Ascending aorta (tissue), 2 donors: ENCODE measurements at regions not wholly inside any gene's neighbourhood (a gene's known extent, or its start where the extent isn't known, plus 50 kb on each side); places are given as distances from the start of the nearest gene placed in this dataset.

Experiments used
- DNase-seq, 2 donors: peaks; one replicate each; pipeline ENCODE4 v3.0.0-alpha.2; 2019; ENCODE audit warnings: low spot score in 2 of 2
- H3K27ac ChIP-seq, 2 donors: fragments of 200-600 bp; sonication (generic); one replicate each; pipeline ENCODE4 v1.5.1; 2016 to 2017; ENCODE audit warnings: mild to moderate bottlenecking in 1 of 2
- H3K27me3 ChIP-seq: fragments of 200-600 bp; sonication (generic); one replicate; pipeline ENCODE4 v1.5.1; 2017
- H3K36me3 ChIP-seq, 2 donors: fragments of 200-600 bp; sonication (generic); one replicate each; pipeline ENCODE4 v1.5.1; 2016
- H3K4me1 ChIP-seq, 2 donors: fragments of 200-600 bp; sonication (generic); one replicate each; pipeline ENCODE4 v1.5.1; 2016 to 2017; ENCODE audit warnings: mild to moderate bottlenecking in 1 of 2
- H3K4me3 ChIP-seq, 2 donors: fragments of 200-600 bp; sonication (generic); one replicate each; pipeline ENCODE4 v1.5.1; 2016 to 2017; ENCODE audit warnings: mild to moderate bottlenecking in 1 of 2
- H3K9me3 ChIP-seq, 2 donors: fragments of 200-600 bp; sonication (generic); one replicate each; pipeline ENCODE4 v1.5.1; 2016
- intact Hi-C: fragments of 100-400 bp; cut with DNase I; formaldehyde crosslinking; loops from one replicate; pipeline ENCODE4 v1.15.1; 2023
- TF ChIP-seq, protein P1 (sequence below), 3 experiments: fragments of 200-600 bp in 2 of 3; fragments of 450-650 bp in 1 of 3; sonication (generic) in 2 of 3; IDR thresholded peaks; one replicate each; pipeline ENCODE4 v1.5.1; 2016 to 2019; ENCODE audit warnings: antibody characterized with exemption in 3 of 3, mild to moderate bottlenecking in 1 of 3, moderate library complexity in 1 of 3

DNA sequence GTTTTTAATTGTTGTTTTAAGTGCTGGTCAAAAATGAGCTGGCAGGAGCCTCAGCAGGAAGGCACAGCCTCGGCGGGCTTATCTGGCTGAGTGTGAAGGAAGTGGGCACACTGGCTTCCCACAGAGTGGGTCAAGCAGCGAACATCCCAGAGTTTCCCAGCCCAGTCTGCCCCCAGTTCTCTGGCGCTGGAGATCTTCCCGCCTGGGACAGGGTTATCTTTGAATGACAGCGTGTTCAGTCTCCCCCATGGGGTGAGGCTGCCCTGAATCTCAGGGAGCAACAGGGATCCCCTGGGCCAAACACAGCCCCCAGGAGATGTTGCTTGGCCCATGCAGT lies 122.2 kb upstream of the PTPN1 start:
- H3K4me3 ChIP-seq, result no peak overlapping the region
- H3K9me3 ChIP-seq, result no peaks in the 10 kb centered on the region
- intact Hi-C loops, result loop anchor here (5.0 kb wide), 1 partner anchor 34 kb away; no protein-coding TSS in a partner anchor
- TF ChIP-seq, protein P1, sequence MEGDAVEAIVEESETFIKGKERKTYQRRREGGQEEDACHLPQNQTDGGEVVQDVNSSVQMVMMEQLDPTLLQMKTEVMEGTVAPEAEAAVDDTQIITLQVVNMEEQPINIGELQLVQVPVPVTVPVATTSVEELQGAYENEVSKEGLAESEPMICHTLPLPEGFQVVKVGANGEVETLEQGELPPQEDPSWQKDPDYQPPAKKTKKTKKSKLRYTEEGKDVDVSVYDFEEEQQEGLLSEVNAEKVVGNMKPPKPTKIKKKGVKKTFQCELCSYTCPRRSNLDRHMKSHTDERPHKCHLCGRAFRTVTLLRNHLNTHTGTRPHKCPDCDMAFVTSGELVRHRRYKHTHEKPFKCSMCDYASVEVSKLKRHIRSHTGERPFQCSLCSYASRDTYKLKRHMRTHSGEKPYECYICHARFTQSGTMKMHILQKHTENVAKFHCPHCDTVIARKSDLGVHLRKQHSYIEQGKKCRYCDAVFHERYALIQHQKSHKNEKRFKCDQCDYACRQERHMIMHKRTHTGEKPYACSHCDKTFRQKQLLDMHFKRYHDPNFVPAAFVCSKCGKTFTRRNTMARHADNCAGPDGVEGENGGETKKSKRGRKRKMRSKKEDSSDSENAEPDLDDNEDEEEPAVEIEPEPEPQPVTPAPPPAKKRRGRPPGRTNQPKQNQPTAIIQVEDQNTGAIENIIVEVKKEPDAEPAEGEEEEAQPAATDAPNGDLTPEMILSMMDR (IDR thresholded peaks at IDR 0.05), result no peak
- DNase-seq, result no peak
- H3K27ac ChIP-seq, result peak overlapping the region; percentile 90 to 97
- no peaks in the 10 kb centered on the region for H3K27me3 ChIP-seq
- H3K36me3 ChIP-seq, result no peaks in the 10 kb centered on the region
- H3K4me1 ChIP-seq, result peaks cover 9 to 37% of the 10 kb centered on the region in 2 donors

DNA sequence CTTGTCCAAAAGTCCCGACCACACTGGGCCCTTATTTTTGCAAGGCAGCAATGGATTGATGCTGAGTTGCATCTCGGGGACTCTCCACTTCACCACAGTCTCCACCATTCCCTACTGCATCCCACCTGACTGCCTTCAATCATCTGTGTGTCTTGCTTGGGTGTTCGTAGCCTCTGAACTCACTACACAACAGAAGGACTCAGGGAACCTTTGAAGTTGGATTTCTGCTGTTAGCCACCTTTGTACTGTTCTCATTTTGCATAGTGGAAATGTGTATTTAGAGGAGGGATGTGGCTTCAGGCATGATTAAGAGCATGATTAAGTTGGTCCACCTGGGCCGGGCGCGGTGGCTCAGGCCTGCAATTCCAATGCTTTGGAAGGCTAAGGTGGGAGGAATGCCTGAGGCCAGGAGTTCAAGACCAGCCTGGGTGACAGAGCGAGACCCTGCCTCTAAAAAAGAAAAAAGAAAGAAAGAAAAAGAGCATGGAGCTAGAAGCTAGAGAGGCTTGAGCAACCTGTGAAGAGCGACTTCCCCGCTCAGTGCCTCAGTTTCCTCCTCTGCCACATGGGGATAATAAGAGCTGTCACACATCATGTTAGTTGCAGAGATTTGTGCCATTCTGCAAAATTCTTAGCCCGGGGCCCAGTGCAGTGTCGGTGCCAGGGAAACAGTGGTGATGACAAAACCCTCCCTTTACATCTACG lies 121.3 kb upstream of the PTPN1 start:
- peaks cover 9 to 33% of the 10 kb centered on the region in 2 donors for H3K4me1 ChIP-seq

DNA sequence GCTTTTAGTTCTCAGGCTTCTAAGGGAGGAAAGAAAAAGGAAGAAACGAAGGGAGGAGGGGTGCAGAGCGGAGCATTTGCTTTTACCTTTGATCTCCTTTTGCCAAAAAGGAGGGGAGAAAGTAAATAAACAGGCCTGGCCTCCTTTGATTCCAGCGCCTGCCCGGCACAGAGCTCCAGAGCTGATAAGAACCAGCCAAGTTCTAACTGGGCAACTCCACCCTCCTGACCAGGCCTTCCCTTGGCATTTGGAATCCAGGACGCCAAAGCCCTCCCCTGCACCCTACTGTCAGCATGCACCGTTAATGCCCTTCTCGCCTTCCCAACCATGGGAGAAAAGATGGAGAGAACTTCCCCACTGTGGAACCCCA lies 120.8 kb upstream of the PTPN1 start:
- intact Hi-C loops, result loop anchor here (5.0 kb wide), 1 partner anchor 33 kb away; no protein-coding TSS in a partner anchor
- TF ChIP-seq, protein P1 (IDR thresholded peaks at IDR 0.05), result no peak
- DNase-seq, result peak in 1 of 2 donors; percentile 80
- H3K27me3 ChIP-seq, result no peaks in the 10 kb centered on the region
- H3K36me3 ChIP-seq, result no peaks in the 10 kb centered on the region
- H3K4me3 ChIP-seq, result no peak overlapping the region
- H3K27ac ChIP-seq, result peak overlapping the region; percentile 90 to 97
- peaks cover 9 to 34% of the 10 kb centered on the region in 2 donors for H3K4me1 ChIP-seq
- no peaks in the 10 kb centered on the region for H3K9me3 ChIP-seq

More for the DNA sequence above, 121.3 kb upstream of the PTPN1 start:
- no peaks in the 10 kb centered on the region for H3K36me3 ChIP-seq
- H3K27me3 ChIP-seq, result no peaks in the 10 kb centered on the region
- intact Hi-C loops, result loop anchor here (5.0 kb wide), 1 partner anchor 33 kb away; no protein-coding TSS in a partner anchor
- no peak overlapping the region for H3K4me3 ChIP-seq
- H3K9me3 ChIP-seq, result no peaks in the 10 kb centered on the region
- DNase-seq, result no peak
- TF ChIP-seq, protein P1 (IDR thresholded peaks at IDR 0.05), result no peak
- peak overlapping the region; percentile 90 to 97 for H3K27ac ChIP-seq

DNA sequence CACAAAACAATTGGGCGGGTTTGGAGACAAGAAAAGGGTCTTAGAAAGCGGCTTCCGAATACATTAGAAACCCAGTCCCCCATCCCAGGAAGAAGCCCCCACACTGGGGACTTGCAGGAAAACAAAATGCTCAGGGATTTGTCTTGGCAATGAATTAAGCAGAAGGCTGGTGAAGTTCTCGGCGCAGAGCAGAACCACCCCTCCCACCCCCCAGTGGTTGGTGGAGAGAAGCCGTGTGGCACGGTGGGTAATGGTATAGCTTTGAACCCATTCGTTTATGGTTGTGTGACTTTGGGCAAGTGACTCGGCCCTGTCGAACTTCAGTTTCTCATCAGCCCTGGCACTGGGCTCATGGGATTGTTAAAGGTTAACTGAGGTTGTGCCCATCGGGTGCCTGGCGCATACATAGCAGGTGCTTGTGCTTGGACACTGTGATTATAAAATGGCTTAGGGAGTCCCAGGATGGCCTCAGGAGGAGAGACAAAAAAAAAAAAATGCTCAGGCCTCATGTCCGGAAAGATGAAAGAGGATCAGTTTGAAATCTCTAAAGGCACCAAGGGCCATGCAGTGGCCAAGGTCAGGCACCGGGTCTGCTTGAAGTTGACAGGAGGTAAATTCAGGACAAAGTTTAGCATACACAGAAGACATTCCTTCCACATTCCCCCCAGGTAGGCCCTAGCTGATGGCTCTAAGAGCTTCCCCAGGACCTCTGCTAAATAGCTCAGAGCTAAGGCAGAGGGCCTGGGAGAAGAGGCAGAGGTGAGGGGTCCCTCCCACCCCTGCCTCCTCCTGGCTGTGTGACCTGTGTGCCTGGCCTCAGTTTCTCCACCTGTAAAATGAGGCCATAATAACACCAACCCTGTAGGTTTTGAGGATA lies 120.1 kb upstream of the PTPN1 start:
- Histone ChIP-seq H3K27me3 (no peaks in the 10 kb centered on the region), H3K9me3 (no peaks in the 10 kb centered on the region), H3K4me1 (peaks cover 15 to 41% of the 10 kb centered on the region in 2 donors), H3K27ac (peak overlapping the region; percentile 90 to 97), H3K4me3 (no peak overlapping the region), H3K36me3 (no peaks in the 10 kb centered on the region)
- intact Hi-C loops, result loop anchor here (5.0 kb wide), 1 partner anchor 32 kb away; no protein-coding TSS in a partner anchor
- TF ChIP-seq, protein P1 (IDR thresholded peaks at IDR 0.05), result no peak
- no peak for DNase-seq

DNA sequence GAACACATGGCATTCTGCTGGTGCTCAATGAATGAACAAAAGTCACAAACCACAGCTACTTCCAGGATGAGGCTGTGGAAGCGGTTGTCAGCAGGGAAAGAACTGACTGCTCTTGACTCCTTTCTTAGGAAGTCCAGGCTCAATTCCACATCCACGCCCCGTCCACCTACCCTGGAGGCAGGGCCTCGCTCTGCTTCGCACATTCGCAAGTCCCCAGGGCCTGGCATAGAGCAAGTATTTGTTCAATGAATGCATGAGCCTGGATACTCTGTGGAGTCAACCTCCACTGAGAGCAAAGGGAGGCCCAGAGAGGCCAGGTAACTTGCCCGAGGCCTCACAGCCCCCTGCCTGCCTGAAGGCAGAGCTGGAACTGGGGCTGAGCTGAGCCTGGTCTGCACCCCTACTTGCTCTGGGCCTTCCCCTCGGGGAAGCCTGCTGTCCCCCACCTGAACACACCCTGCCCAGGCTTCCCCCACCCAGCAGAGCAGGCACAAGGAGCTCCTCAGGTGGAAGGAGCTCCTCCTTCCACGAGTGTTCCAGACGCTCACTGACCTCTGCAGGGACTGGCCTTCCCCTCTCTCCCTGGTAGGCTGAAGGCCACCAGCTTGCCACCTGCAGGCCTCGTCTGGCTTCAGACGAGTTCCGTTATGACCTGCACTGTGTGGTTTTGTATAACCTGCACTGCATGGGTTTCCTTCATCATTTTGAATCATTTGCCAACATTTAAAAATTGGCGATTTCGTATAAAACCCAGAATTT lies 119.3 kb upstream of the PTPN1 start:
- no peaks in the 10 kb centered on the region for H3K36me3 ChIP-seq
- no peak overlapping the region for H3K4me3 ChIP-seq
- no peaks in the 10 kb centered on the region for H3K9me3 ChIP-seq
- TF ChIP-seq, protein P1 (IDR thresholded peaks at IDR 0.05), result no peak
- no peak for DNase-seq
- intact Hi-C loops, result no loop called here
- peak overlapping the region; percentile 90 to 97 for H3K27ac ChIP-seq
- peaks cover 16 to 47% of the 10 kb centered on the region in 2 donors for H3K4me1 ChIP-seq
- no peaks in the 10 kb centered on the region for H3K27me3 ChIP-seq
